Neural cell (in vitro differentiated cells): ENCODE measurements at regions not wholly inside any gene's neighbourhood (a gene's known extent, or its start where the extent isn't known, plus 50 kb on each side); places are given as distances from the start of the nearest gene placed in this dataset.

Source experiments
- H2AFZ ChIP-seq: fragments of 200-600, 300-800 bp; sonication (generic), shearing (Covaris generic); 2 replicates; pipeline ENCODE4 v1.6.0; 2014; ENCODE audit warnings: low read depth, mild to moderate bottlenecking, antibody characterized with exemption, low read length, moderate library complexity
- H3F3A ChIP-seq: fragments of 200-600 bp; shearing (Covaris generic); 2 replicates; pipeline ENCODE4 v1.6.1; 2016; ENCODE audit warnings: mild to moderate bottlenecking, moderate library complexity, mixed read lengths, antibody characterized with exemption, low read length; ENCODE audit not compliant: insufficient read depth, poor library complexity, severe bottlenecking
- H3K27ac ChIP-seq: fragments of 200-600, 300-800 bp; sonication (generic), shearing (Covaris generic); 2 replicates; pipeline ENCODE4 v1.5.1; 2014; ENCODE audit warnings: mild to moderate bottlenecking, low read length, moderate library complexity
- H3K27me3 ChIP-seq: fragments of 300-800, 200-600 bp; sonication (generic), shearing (Covaris generic); 2 replicates; pipeline ENCODE4 v1.6.0; 2014; ENCODE audit warnings: mild to moderate bottlenecking, low read depth, low read length, moderate library complexity; ENCODE audit not compliant: insufficient read depth
- H3K36me3 ChIP-seq: fragments of 300-800, 200-600 bp; sonication (generic), shearing (Covaris generic); 2 replicates; pipeline ENCODE4 v1.5.1; 2014; ENCODE audit warnings: mild to moderate bottlenecking, antibody characterized with exemption, low read length, moderate library complexity; ENCODE audit not compliant: insufficient read depth
- H3K4me2 ChIP-seq: fragments of 300-800, 200-600 bp; sonication (generic), shearing (Covaris generic); 2 replicates; pipeline ENCODE4 v1.6.0; 2014; ENCODE audit warnings: mild to moderate bottlenecking, low read length
- H3K4me3 ChIP-seq: fragments of 300-800, 200-600 bp; sonication (generic), shearing (Covaris generic); 2 replicates; pipeline ENCODE4 v1.5.1; 2014; ENCODE audit warnings: mild to moderate bottlenecking, low read length, moderate library complexity
- H3K79me2 ChIP-seq: fragments of 200-600 bp; shearing (Covaris generic); replicated peaks from 2 replicates; pipeline ENCODE4 v1.6.0; 2014; ENCODE audit warnings: mild to moderate bottlenecking, low read length, moderate library complexity; ENCODE audit not compliant: insufficient read depth
- H3K9ac ChIP-seq: fragments of 300-800, 200-600 bp; sonication (generic), shearing (Covaris generic); 2 replicates; pipeline ENCODE4 v1.6.1; 2016; ENCODE audit warnings: mild to moderate bottlenecking, low read length, mixed read lengths
- H3K9me2 ChIP-seq: fragments of 200-600 bp; shearing (Covaris generic); 2 replicates; pipeline ENCODE4 v1.6.1; 2016; ENCODE audit warnings: mild to moderate bottlenecking, low read length, mixed read lengths; ENCODE audit not compliant: insufficient read depth
- H3K9me3 ChIP-seq: fragments of 200-600, 300-800 bp; sonication (generic), shearing (Covaris generic); 2 replicates; pipeline ENCODE4 v1.6.1; 2016; ENCODE audit warnings: mild to moderate bottlenecking, mixed run types, low read length, moderate library complexity, mixed read lengths
- H4K20me1 ChIP-seq: fragments of 200-600 bp; shearing (Covaris generic); 2 replicates; pipeline ENCODE4 v1.6.1; 2016; ENCODE audit warnings: mild to moderate bottlenecking, mixed run types; ENCODE audit not compliant: insufficient read depth
- EP300 ChIP-seq: fragments of 450-650 bp; conservative IDR thresholded peaks from 2 replicates; pipeline ENCODE4 v1.6.1; 2014; ENCODE audit warnings: antibody characterized with exemption, mild to moderate bottlenecking, moderate library complexity; ENCODE audit not compliant: poor library complexity, severe bottlenecking
- EZH2 ChIP-seq: fragments of 200-600, 300-800 bp; shearing (Covaris generic), sonication (generic); IDR thresholded peaks from 2 replicates; pipeline ENCODE4 v1.6.1; 2014; ENCODE audit warnings: antibody characterized with exemption, low read length, borderline replicate concordance, mild to moderate bottlenecking; ENCODE audit not compliant: insufficient read depth, poor library complexity, severe bottlenecking
- MXI1 ChIP-seq: fragments of 450-650 bp; conservative IDR thresholded peaks from 2 replicates; pipeline ENCODE4 v1.6.1; 2014; ENCODE audit warnings: antibody characterized with exemption, mild to moderate bottlenecking; ENCODE audit not compliant: poor library complexity, severe bottlenecking
- POLR2AphosphoS5 ChIP-seq: IDR thresholded peaks from 2 replicates; pipeline ENCODE4 v1.6.1; 2012
- RAD21 ChIP-seq: fragments of 450-650 bp; conservative IDR thresholded peaks from 2 replicates; pipeline ENCODE4 v1.6.1; 2014; ENCODE audit warnings: antibody characterized with exemption, mild to moderate bottlenecking, moderate library complexity
- REST ChIP-seq: IDR thresholded peaks from 2 replicates; pipeline ENCODE4 v1.6.1; 2012; ENCODE audit warnings: borderline replicate concordance
- SMC3 ChIP-seq: fragments of 450-650 bp; conservative IDR thresholded peaks from 2 replicates; pipeline ENCODE4 v1.6.1; 2014; ENCODE audit warnings: antibody characterized with exemption, mild to moderate bottlenecking, moderate library complexity; ENCODE audit not compliant: poor library complexity
- TAF1 ChIP-seq: IDR thresholded peaks from 2 replicates; pipeline ENCODE4 v1.6.1; 2012; ENCODE audit warnings: low read depth
- TF ChIP-seq, protein P1 (sequence below): fragments of 450-650 bp; IDR thresholded peaks from 2 replicates; pipeline ENCODE4 v1.5.1; 2014; ENCODE audit warnings: antibody characterized with exemption, mild to moderate bottlenecking, moderate library complexity; ENCODE audit not compliant: poor library complexity, severe bottlenecking

DNA sequence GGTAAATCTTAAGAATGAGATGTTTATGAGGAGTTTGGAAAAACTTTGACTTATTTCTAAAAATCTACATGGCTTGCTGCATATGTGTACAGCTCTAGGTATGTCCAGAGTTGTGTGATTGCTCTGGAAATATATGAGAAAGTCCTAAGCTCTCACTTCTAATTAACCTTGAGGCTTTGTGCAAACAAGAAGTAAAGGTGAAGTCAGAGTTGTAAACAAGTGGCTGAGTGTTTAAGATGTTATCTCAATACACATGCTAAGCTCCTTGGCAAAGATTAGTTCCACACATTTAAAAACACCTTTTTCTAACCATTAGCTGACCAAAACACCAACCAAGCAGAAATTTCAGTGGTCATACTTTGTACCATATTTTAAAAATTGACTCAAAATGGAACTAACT, 684.2 kb downstream of the HTR1B start:
- Histone ChIP-seq H3K36me3 (no peaks in the 10 kb centered on the region), H2AFZ (no peak overlapping the region), H3K4me3 (no peak overlapping the region), H3K9ac (no peak overlapping the region), H3K9me3 (no peaks in the 10 kb centered on the region), H3K79me2 (no peaks in the 10 kb centered on the region), H4K20me1 (no peaks in the 10 kb centered on the region), H3K27me3 (no peaks in the 10 kb centered on the region), H3K27ac (no peak overlapping the region), H3K9me2 (no peaks in the 10 kb centered on the region), H3K4me2 (no peak overlapping the region), H3F3A (no peaks in the 10 kb centered on the region)
- TF ChIP-seq RAD21, result no peak
- no peak for TF ChIP-seq POLR2AphosphoS5

DNA sequence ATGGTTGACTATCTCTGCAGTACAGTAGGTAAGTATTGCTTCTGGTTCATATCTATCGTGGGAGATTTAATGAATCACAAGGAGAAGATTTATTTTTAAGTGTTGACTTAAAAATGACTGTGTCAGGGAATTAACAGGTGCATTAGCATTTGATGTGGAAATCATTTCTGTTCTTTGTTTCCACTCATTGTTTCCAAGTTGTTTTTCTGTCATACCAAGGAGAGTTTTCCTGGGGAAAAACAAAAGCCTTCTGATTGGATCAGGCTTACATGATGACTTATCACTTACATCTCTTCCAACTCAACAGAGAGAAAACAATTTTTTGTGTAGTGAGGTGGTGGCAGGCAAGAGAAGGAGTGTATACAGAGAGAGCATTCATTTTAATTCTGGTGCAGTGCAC, 686.4 kb downstream of the HTR1B start:
- no peak for TF ChIP-seq TAF1
- TF ChIP-seq POLR2AphosphoS5, result no peak
- TF ChIP-seq, protein P1, sequence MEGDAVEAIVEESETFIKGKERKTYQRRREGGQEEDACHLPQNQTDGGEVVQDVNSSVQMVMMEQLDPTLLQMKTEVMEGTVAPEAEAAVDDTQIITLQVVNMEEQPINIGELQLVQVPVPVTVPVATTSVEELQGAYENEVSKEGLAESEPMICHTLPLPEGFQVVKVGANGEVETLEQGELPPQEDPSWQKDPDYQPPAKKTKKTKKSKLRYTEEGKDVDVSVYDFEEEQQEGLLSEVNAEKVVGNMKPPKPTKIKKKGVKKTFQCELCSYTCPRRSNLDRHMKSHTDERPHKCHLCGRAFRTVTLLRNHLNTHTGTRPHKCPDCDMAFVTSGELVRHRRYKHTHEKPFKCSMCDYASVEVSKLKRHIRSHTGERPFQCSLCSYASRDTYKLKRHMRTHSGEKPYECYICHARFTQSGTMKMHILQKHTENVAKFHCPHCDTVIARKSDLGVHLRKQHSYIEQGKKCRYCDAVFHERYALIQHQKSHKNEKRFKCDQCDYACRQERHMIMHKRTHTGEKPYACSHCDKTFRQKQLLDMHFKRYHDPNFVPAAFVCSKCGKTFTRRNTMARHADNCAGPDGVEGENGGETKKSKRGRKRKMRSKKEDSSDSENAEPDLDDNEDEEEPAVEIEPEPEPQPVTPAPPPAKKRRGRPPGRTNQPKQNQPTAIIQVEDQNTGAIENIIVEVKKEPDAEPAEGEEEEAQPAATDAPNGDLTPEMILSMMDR, result no peak
- TF ChIP-seq EP300, result no peak
- no peak for TF ChIP-seq EZH2
- TF ChIP-seq SMC3, result no peak
- no peak for TF ChIP-seq REST
- no peak for TF ChIP-seq MXI1
- TF ChIP-seq RAD21, result no peak
- Histone ChIP-seq H4K20me1 (no peaks in the 10 kb centered on the region), H3K79me2 (no peaks in the 10 kb centered on the region), H3K9ac (no peak overlapping the region), H3K27me3 (no peaks in the 10 kb centered on the region), H3K9me2 (no peaks in the 10 kb centered on the region), H3K4me3 (no peak overlapping the region), H3F3A (no peaks in the 10 kb centered on the region), H3K4me2 (no peak overlapping the region), H3K36me3 (no peaks in the 10 kb centered on the region), H3K27ac (no peak overlapping the region), H2AFZ (no peak overlapping the region), H3K9me3 (no peaks in the 10 kb centered on the region)

- H3K79me2 ChIP-seq, result no peaks in the 10 kb centered on the region
Observed at GRCh38 chr6:76774781-76775384, 688.4 kb downstream of the HTR1B start.

More at GRCh38 chr6:76774781-76775384, 688.4 kb downstream of the HTR1B start:
- H3K9ac ChIP-seq, result no peak overlapping the region
- TF ChIP-seq SMC3 (no peak), REST (no peak), EP300 (no peak), POLR2AphosphoS5 (no peak), RAD21 (no peak), MXI1 (no peak), TAF1 (no peak), EZH2 (no peak)
- TF ChIP-seq, protein P1, result no peak
- no peaks in the 10 kb centered on the region for H4K20me1 ChIP-seq
- H3K4me2 ChIP-seq, result no peak overlapping the region
- no peaks in the 10 kb centered on the region for H3K36me3 ChIP-seq
- H3K27ac ChIP-seq, result no peak overlapping the region
- no peaks in the 10 kb centered on the region for H3K9me3 ChIP-seq
- H3F3A ChIP-seq, result no peaks in the 10 kb centered on the region
- no peaks in the 10 kb centered on the region for H3K27me3 ChIP-seq
- no peaks in the 10 kb centered on the region for H3K9me2 ChIP-seq
- no peak overlapping the region for H2AFZ ChIP-seq
- no peak overlapping the region for H3K4me3 ChIP-seq
